ENCODE measurements at regions not wholly inside any gene's neighbourhood (a gene's known extent, or its start where the extent isn't known, plus 50 kb on each side); places are given as distances from the start of the nearest gene placed in this dataset.
"Not testable (repeated sequence)": the region's sequence is repeated elsewhere in the genome, so short reads cannot be mapped to it uniquely, and the experiment has no call there.

GRCh38 chr13:90889906-90890834, 457.3 kb upstream of the MIR17HG start:
- DNase-seq (ENCODE audit: low read depth) = no peak

- DNase-seq (ENCODE audit: low read depth) = no peak
These were observed 456.2 kb upstream of the MIR17HG start for GRCh38 chr13:90891329-90891728.

GRCh38 chr13:90893199-90893598, 454.3 kb upstream of the MIR17HG start:
- DNase-seq (ENCODE audit: low read depth) = not testable (repeated sequence)

GRCh38 chr13:90896002-90896401, 451.5 kb upstream of the MIR17HG start:
- no peak for DNase-seq (ENCODE audit: low read depth)

GRCh38 chr13:90898811-90899210, 448.7 kb upstream of the MIR17HG start:
- no peak for DNase-seq (ENCODE audit: low read depth)

- no peak for DNase-seq (ENCODE audit: low read depth)
These were observed 448.1 kb upstream of the MIR17HG start for GRCh38 chr13:90899416-90899815.

- DNase-seq (ENCODE audit: low read depth) = no peak
These were observed 445.2 kb upstream of the MIR17HG start for GRCh38 chr13:90902255-90902654.

GRCh38 chr13:90906554-90906953, 440.9 kb upstream of the MIR17HG start:
- no peak for DNase-seq (ENCODE audit: low read depth)

- DNase-seq (ENCODE audit: low read depth) = no peak
These were observed 438.7 kb upstream of the MIR17HG start for GRCh38 chr13:90908792-90909191.

GRCh38 chr13:90910018-90910639, 437.4 kb upstream of the MIR17HG start:
- no peak for DNase-seq (ENCODE audit: low read depth)

- DNase-seq (ENCODE audit: low read depth) = no peak
These were observed 435.2 kb upstream of the MIR17HG start for GRCh38 chr13:90912247-90912646.

GRCh38 chr13:90918536-90918935, 429.0 kb upstream of the MIR17HG start:
- peak; percentile 52 for DNase-seq (ENCODE audit: low read depth)

- no peak for DNase-seq (ENCODE audit: low read depth)
These were observed 428.3 kb upstream of the MIR17HG start for GRCh38 chr13:90919153-90919552.

- DNase-seq (ENCODE audit: low read depth) = no peak
These were observed 421.0 kb upstream of the MIR17HG start for GRCh38 chr13:90926459-90926858.

- no peak for DNase-seq (ENCODE audit: low read depth)
These were observed 419.4 kb upstream of the MIR17HG start for GRCh38 chr13:90928109-90928508.

- peak; percentile 68 for DNase-seq (ENCODE audit: low read depth)
These were observed 414.2 kb upstream of the MIR17HG start for GRCh38 chr13:90933097-90933826.

- DNase-seq (ENCODE audit: low read depth) = no peak
These were observed 412.7 kb upstream of the MIR17HG start for GRCh38 chr13:90934741-90935140.

GRCh38 chr13:90938848-90939247, 408.6 kb upstream of the MIR17HG start:
- DNase-seq (ENCODE audit: low read depth) = no peak

- DNase-seq (ENCODE audit: low read depth) = no peak
These were observed 403.5 kb upstream of the MIR17HG start for GRCh38 chr13:90943946-90944345.

GRCh38 chr13:90945146-90945545, 402.3 kb upstream of the MIR17HG start:
- DNase-seq (ENCODE audit: low read depth) = not testable (repeated sequence)

GRCh38 chr13:90946125-90946524, 401.4 kb upstream of the MIR17HG start:
- not testable (repeated sequence) for DNase-seq (ENCODE audit: low read depth)

GRCh38 chr13:90947976-90948375, 399.5 kb upstream of the MIR17HG start:
- peak; percentile 33 for DNase-seq (ENCODE audit: low read depth)

Measured in HT1080 (cell line).